ENCODE measurements at regions not wholly inside any gene's neighbourhood (a gene's known extent, or its start where the extent isn't known, plus 50 kb on each side); places are given as distances from the start of the nearest gene placed in this dataset.

GRCh38 chr12:115013236-115013981 is 329.4 kb upstream of the TBX3 start:
- DNase-seq, result peak; percentile 86 to 94 (median 90)
- Histone ChIP-seq H3K36me3 (ENCODE audit: control insufficient read depth in 4 of 4, insufficient read depth in 4 of 4, low read length in 4 of 4) (no peaks in the 10 kb centered on the region), H3K27ac (ENCODE audit: low read depth in 1 of 2, low read length in 1 of 2) (peak overlapping the region in 1 of 2 donors; percentile 10), H3K9me3 (ENCODE audit: control insufficient read depth in 4 of 4, insufficient read depth in 3 of 4, low read length in 3 of 4) (no peaks in the 10 kb centered on the region), H3K4me3 (no peak overlapping the region), H3K9ac (ENCODE audit: insufficient read depth in 1 of 2, low read length in 2 of 2) (no peak overlapping the region), H3K27me3 (ENCODE audit: control insufficient read depth in 3 of 3, insufficient read depth in 3 of 3, low read length in 2 of 3) (no peaks in the 10 kb centered on the region), H3K4me1 (ENCODE audit: control insufficient read depth in 5 of 5, insufficient read depth in 5 of 5, low read length in 5 of 5) (peaks cover 0 to 22% (median 0%) of the 10 kb centered on the region in 5 donors)
- WGBS, 2 donors, result 44 to 50% methylated on average over 15 of the region's 15 CpGs
- no peak for TF ChIP-seq CTCF (IDR thresholded peaks at IDR 0.05; ENCODE audit: control extremely low read depth, extremely low read depth)
- ATAC-seq (ENCODE audit: insufficient read depth, low FRiP score), result no peak

- Histone ChIP-seq H3K9ac (ENCODE audit: insufficient read depth in 1 of 2, low read length in 2 of 2) (no peak overlapping the region), H3K27me3 (ENCODE audit: control insufficient read depth in 3 of 3, insufficient read depth in 3 of 3, low read length in 2 of 3) (no peaks in the 10 kb centered on the region), H3K27ac (ENCODE audit: low read depth in 1 of 2, low read length in 1 of 2) (peak overlapping the region in 1 of 2 donors; percentile 10), H3K4me1 (ENCODE audit: control insufficient read depth in 5 of 5, insufficient read depth in 5 of 5, low read length in 5 of 5) (peaks cover 0 to 22% (median 0%) of the 10 kb centered on the region in 5 donors), H3K36me3 (ENCODE audit: control insufficient read depth in 4 of 4, insufficient read depth in 4 of 4, low read length in 4 of 4) (no peaks in the 10 kb centered on the region), H3K4me3 (no peak overlapping the region), H3K9me3 (ENCODE audit: control insufficient read depth in 4 of 4, insufficient read depth in 3 of 4, low read length in 3 of 4) (no peaks in the 10 kb centered on the region)
- no peak for TF ChIP-seq CTCF (IDR thresholded peaks at IDR 0.05; ENCODE audit: control extremely low read depth, extremely low read depth)
- no peak for ATAC-seq (ENCODE audit: insufficient read depth, low FRiP score)
- 66 to 67% methylated on average over 11 of the region's 11 CpGs for WGBS, 2 donors
- no peak for DNase-seq
Measured at GRCh38 chr12:115012861-115013235, 328.9 kb upstream of the TBX3 start.

DNA sequence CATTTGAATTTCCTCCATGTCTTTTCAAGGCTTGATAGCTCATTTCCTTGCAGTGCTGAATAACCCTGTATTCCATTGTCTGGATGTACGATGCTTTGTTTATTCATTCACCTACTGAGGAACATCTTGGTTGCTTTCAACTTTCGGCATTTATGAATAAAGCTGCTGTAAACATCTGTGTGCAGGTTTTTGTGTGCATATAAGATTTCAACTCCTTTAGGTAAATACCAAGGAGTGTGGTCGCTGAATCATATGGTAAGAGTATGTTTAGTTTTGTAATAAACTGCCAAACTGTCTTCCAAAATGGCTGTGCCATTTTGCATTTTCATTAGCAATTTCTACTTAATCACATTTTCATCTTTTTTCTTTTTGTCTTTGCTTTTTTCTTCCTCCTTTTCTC is 327.7 kb upstream of the TBX3 start:
- Histone ChIP-seq H3K9ac (ENCODE audit: insufficient read depth in 1 of 2, low read length in 2 of 2) (no peak overlapping the region), H3K27ac (ENCODE audit: low read depth in 1 of 2, low read length in 1 of 2) (no peak overlapping the region), H3K4me3 (no peak overlapping the region), H3K36me3 (ENCODE audit: control insufficient read depth in 4 of 4, insufficient read depth in 4 of 4, low read length in 4 of 4) (no peaks in the 10 kb centered on the region), H3K27me3 (ENCODE audit: control insufficient read depth in 3 of 3, insufficient read depth in 3 of 3, low read length in 2 of 3) (no peaks in the 10 kb centered on the region), H3K9me3 (ENCODE audit: control insufficient read depth in 4 of 4, insufficient read depth in 3 of 4, low read length in 3 of 4) (no peaks in the 10 kb centered on the region), H3K4me1 (ENCODE audit: control insufficient read depth in 5 of 5, insufficient read depth in 5 of 5, low read length in 5 of 5) (peaks cover 0 to 22% (median 0%) of the 10 kb centered on the region in 5 donors)
- ATAC-seq (ENCODE audit: insufficient read depth, low FRiP score) (no peak), DNase-seq (no peak)
- TF ChIP-seq CTCF (IDR thresholded peaks at IDR 0.05; ENCODE audit: control extremely low read depth, extremely low read depth), result no peak
- whole genome bisulfite sequencing, 2 donors, result 71 to 83% methylated on average over 3 of the region's 3 CpGs
